ENCODE measurements at regions not wholly inside any gene's neighbourhood (a gene's known extent, or its start where the extent isn't known, plus 50 kb on each side); places are given as distances from the start of the nearest gene placed in this dataset.

GRCh38 chr11:71138737-71139425 lies 113.5 kb downstream of the SHANK2 start:
- Histone ChIP-seq H3K9me3 (no peaks in the 10 kb centered on the region), H3K4me1 (peaks cover 11% of the 10 kb centered on the region), H3K36me3 (no peaks in the 10 kb centered on the region), H3K27me3 (no peaks in the 10 kb centered on the region), H3K4me3 (no peak overlapping the region), H3K27ac (no peak overlapping the region)
- TF ChIP-seq POLR2A (IDR thresholded peaks at IDR 0.05) = no peak
- no peak for TF ChIP-seq CTCF (IDR thresholded peaks at IDR 0.05)
- no peak for TF ChIP-seq POLR2AphosphoS5 (IDR thresholded peaks at IDR 0.05; ENCODE audit: insufficient read depth in 1 of 2, low read depth in 1 of 2)
- intact Hi-C loops (cut with DNase I) = no loop called here
- DNase-seq (ENCODE audit: extremely low spot score in 2 of 2) = no peak

DNA sequence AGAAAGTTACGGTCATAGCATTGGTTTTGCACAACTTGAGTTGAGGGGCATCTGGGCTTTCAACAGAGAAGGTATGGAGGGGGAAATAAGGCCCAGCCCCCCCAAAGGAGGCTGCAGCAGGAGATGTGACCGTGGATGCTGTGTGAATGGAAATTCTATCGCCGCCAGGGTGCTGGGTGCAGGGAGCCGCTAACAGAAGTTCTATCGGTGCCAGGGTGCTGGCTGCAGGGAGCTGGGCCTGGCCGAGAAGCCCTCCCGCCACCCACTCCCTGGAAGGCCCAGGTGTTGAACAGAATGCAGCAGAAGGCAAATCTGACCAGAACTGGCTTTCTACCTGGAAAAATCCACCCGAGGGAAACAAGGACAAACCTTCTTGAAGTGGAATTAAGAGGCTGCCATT lies 115.0 kb downstream of the SHANK2 start:
- peaks cover 11% of the 10 kb centered on the region for H3K4me1 ChIP-seq
- no peak overlapping the region for H3K27ac ChIP-seq
- no peaks in the 10 kb centered on the region for H3K27me3 ChIP-seq
- H3K9me3 ChIP-seq = no peaks in the 10 kb centered on the region
- no peaks in the 10 kb centered on the region for H3K36me3 ChIP-seq
- DNase-seq (ENCODE audit: extremely low spot score in 2 of 2) = no peak
- H3K4me3 ChIP-seq = no peak overlapping the region
- intact Hi-C loops (cut with DNase I) = no loop called here
- TF ChIP-seq POLR2AphosphoS5 (IDR thresholded peaks at IDR 0.05; ENCODE audit: insufficient read depth in 1 of 2, low read depth in 1 of 2) (no peak), CTCF (IDR thresholded peaks at IDR 0.05) (no peak), POLR2A (IDR thresholded peaks at IDR 0.05) (no peak)

DNA sequence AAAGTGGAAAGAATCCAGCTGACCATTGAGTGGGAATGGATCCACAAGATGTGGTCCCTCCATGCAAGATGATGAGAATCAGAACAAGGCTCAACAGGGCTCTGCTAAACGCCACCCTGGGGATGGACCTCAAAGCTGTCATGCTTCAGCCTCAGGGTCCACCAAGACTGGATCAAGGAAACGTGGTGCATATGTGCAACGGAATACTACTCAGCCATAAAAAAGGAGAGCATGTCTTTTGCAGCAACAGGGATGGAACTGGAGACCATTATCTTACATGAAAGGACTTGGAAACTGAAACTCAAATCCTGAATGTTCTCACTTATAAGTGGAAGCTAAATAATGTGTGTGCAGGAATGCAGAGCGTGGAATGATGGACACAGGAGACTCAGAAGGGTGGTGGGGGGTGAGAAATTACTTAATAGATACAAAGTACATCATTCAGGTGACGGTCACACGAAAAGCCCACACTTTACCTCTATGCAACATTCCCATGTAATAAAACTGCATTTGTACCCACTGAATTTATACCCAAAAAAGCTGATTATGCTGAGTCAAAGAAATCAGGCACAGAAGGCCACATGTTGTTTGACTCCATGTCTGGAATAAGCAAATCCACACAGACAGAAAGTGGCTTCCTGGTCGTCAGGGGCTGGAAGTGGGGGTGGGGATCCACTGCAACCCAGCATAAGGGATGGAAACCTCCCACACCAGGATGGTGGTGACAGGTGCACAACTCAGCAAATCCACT lies 116.1 kb downstream of the SHANK2 start:
- Histone ChIP-seq H3K4me1 (peaks cover 11% of the 10 kb centered on the region), H3K27ac (no peak overlapping the region), H3K27me3 (no peaks in the 10 kb centered on the region), H3K9me3 (no peaks in the 10 kb centered on the region), H3K36me3 (no peaks in the 10 kb centered on the region), H3K4me3 (no peak overlapping the region)
- DNase-seq (ENCODE audit: extremely low spot score in 2 of 2) = no peak
- intact Hi-C loops (cut with DNase I) = no loop called here
- TF ChIP-seq POLR2AphosphoS5 (IDR thresholded peaks at IDR 0.05; ENCODE audit: insufficient read depth in 1 of 2, low read depth in 1 of 2) = no peak
- no peak for TF ChIP-seq POLR2A (IDR thresholded peaks at IDR 0.05)
- TF ChIP-seq CTCF (IDR thresholded peaks at IDR 0.05) = no peak

DNA sequence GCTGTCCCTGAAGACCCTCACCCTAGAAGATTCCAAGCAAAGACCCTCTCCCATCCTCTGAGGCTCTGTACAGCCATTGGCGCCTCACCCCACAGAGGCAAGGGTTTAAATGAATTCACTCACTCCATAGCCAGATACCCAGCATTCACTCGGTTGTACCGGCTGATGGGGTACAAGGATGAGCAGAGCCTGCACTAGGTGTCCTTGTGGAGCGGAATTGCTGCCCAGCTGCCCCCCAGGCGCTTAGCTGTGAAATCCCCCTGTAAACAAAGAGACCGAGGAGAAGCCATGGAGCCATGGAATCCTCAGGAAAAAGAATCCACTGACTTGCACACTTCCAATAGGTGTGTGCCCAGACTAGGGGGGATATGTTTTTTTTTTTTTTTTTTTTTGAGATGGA lies 117.3 kb downstream of the SHANK2 start:
- no peaks in the 10 kb centered on the region for H3K36me3 ChIP-seq
- no peak for DNase-seq (ENCODE audit: extremely low spot score in 2 of 2)
- peaks cover 6% of the 10 kb centered on the region for H3K4me1 ChIP-seq
- H3K27me3 ChIP-seq = no peaks in the 10 kb centered on the region
- no peak overlapping the region for H3K27ac ChIP-seq
- H3K9me3 ChIP-seq = no peaks in the 10 kb centered on the region
- TF ChIP-seq POLR2A (IDR thresholded peaks at IDR 0.05) (no peak), CTCF (IDR thresholded peaks at IDR 0.05) (no peak), POLR2AphosphoS5 (IDR thresholded peaks at IDR 0.05; ENCODE audit: insufficient read depth in 1 of 2, low read depth in 1 of 2) (no peak)
- no peak overlapping the region for H3K4me3 ChIP-seq
- intact Hi-C loops (cut with DNase I) = no loop called here

DNA sequence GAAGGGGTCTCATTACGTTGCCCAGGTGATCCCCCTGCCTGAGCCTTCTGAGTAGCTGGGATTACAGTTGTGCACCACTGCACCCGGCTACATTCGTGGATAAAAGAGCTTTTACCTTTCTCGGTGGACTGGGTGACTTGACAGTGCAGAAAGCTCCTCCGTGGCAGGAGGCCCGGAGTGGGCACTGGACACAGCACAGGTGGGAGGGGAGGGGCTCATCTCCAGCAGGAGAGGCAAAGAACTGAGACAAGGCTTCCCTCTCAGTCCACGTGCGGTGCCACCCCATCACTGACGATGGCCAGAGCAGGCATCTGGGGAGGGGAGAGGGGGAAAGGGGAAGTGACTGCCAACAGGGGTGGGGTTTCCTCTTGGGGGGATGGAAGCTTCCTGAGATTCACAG lies 118.4 kb downstream of the SHANK2 start:
- H3K4me3 ChIP-seq = no peak overlapping the region
- no peaks in the 10 kb centered on the region for H3K36me3 ChIP-seq
- H3K9me3 ChIP-seq = no peaks in the 10 kb centered on the region
- intact Hi-C loops (cut with DNase I) = no loop called here
- no peaks in the 10 kb centered on the region for H3K27me3 ChIP-seq
- no peaks in the 10 kb centered on the region for H3K4me1 ChIP-seq
- DNase-seq (ENCODE audit: extremely low spot score in 2 of 2) = no peak
- TF ChIP-seq POLR2A (IDR thresholded peaks at IDR 0.05) (no peak), CTCF (IDR thresholded peaks at IDR 0.05) (no peak), POLR2AphosphoS5 (IDR thresholded peaks at IDR 0.05; ENCODE audit: insufficient read depth in 1 of 2, low read depth in 1 of 2) (no peak)
- H3K27ac ChIP-seq = no peak overlapping the region
